Type B pancreatic cell (in vitro differentiated cells): ENCODE measurements at regions not wholly inside any gene's neighbourhood (a gene's known extent, or its start where the extent isn't known, plus 50 kb on each side); places are given as distances from the start of the nearest gene placed in this dataset.

ENCODE experiments used
- DNase-seq: peaks from one replicate; pipeline ENCODE4 v3.0.0; 2021; ENCODE audit warnings: mixed read lengths; ENCODE audit not compliant: unreplicated experiment; ENCODE audit errors: extremely low spot score
- H3K27ac Mint-ChIP-seq: 2 replicates; pipeline ENCODE4 v1.8.0; 2021; ENCODE audit warnings: mild to moderate bottlenecking, mixed read lengths
- H3K27me3 Mint-ChIP-seq: 2 replicates; pipeline ENCODE4 v1.8.0; 2021; ENCODE audit warnings: mixed read lengths
- H3K36me3 Mint-ChIP-seq: 2 replicates; pipeline ENCODE4 v1.8.0; 2021; ENCODE audit warnings: mixed read lengths
- H3K4me1 Mint-ChIP-seq: one replicate; pipeline ENCODE4 v1.8.0; 2021; ENCODE audit warnings: mixed read lengths; ENCODE audit not compliant: unreplicated experiment
- H3K4me3 Mint-ChIP-seq: 2 replicates; pipeline ENCODE4 v1.8.0; 2021; ENCODE audit warnings: mild to moderate bottlenecking, mixed read lengths
- H3K9me3 Mint-ChIP-seq: 2 replicates; pipeline ENCODE4 v1.8.0; 2021; ENCODE audit warnings: mixed read lengths
- TF ChIP-seq, protein P1 (sequence below): fragments of 200-600 bp; sonication (generic); conservative IDR thresholded peaks from 2 replicates; pipeline ENCODE4 v1.5.0; 2021; ENCODE audit warnings: antibody characterized with exemption, mild to moderate bottlenecking

DNA sequence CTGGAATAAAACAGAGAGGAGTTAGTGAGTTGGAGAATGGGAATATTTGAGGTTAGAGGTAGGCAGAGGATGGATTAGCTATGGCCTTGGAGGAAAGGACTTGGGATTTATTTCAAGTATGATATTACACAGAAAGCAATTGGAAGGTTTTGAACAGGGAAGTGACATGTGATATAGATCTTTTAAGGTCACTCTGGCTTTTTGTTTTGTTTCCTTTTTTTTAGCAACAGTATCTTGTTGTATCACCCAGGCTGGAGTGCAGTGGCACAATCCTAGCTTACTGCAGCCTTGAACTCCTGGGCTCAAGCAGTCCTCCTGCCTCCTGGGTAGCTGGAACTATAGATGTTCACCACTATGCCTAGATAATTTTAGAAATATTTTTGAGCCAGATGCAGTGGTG is 190.3 kb downstream of the UTRN start:
- Mint-ChIP-seq H3K9me3 (no peaks in the 10 kb centered on the region), H3K27me3 (no peaks in the 10 kb centered on the region), H3K36me3 (peaks cover 34% of the 10 kb centered on the region), H3K27ac (no peak overlapping the region), H3K4me1 (no peaks in the 10 kb centered on the region), H3K4me3 (no peak overlapping the region)
- no peak for DNase-seq
- TF ChIP-seq, protein P1, sequence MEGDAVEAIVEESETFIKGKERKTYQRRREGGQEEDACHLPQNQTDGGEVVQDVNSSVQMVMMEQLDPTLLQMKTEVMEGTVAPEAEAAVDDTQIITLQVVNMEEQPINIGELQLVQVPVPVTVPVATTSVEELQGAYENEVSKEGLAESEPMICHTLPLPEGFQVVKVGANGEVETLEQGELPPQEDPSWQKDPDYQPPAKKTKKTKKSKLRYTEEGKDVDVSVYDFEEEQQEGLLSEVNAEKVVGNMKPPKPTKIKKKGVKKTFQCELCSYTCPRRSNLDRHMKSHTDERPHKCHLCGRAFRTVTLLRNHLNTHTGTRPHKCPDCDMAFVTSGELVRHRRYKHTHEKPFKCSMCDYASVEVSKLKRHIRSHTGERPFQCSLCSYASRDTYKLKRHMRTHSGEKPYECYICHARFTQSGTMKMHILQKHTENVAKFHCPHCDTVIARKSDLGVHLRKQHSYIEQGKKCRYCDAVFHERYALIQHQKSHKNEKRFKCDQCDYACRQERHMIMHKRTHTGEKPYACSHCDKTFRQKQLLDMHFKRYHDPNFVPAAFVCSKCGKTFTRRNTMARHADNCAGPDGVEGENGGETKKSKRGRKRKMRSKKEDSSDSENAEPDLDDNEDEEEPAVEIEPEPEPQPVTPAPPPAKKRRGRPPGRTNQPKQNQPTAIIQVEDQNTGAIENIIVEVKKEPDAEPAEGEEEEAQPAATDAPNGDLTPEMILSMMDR: no peak

DNA sequence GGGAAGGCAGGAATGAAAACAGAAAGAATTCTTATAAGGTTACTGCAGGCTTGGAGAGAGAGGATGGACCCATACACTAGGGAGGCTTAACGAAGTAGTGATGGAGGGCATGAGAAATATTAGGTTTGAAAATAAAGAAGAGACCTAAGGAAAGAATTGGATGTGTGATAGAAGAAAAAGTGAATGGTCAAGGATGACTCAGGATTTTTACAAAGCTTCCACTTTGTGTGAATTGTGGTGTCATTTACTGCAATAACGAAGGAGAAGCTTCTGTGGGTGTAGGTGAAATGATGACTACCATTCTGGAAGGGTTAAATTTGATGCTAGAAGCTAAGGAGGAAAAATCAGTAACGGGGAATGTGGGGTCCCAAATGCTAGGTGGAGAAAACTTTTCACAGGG is 191.2 kb downstream of the UTRN start:
- TF ChIP-seq, protein P1: no peak
- H3K36me3 Mint-ChIP-seq: peaks cover 33% of the 10 kb centered on the region
- no peak overlapping the region for H3K27ac Mint-ChIP-seq
- H3K4me1 Mint-ChIP-seq: no peaks in the 10 kb centered on the region
- H3K27me3 Mint-ChIP-seq: no peaks in the 10 kb centered on the region
- DNase-seq: no peak
- no peak overlapping the region for H3K4me3 Mint-ChIP-seq
- no peaks in the 10 kb centered on the region for H3K9me3 Mint-ChIP-seq

DNA sequence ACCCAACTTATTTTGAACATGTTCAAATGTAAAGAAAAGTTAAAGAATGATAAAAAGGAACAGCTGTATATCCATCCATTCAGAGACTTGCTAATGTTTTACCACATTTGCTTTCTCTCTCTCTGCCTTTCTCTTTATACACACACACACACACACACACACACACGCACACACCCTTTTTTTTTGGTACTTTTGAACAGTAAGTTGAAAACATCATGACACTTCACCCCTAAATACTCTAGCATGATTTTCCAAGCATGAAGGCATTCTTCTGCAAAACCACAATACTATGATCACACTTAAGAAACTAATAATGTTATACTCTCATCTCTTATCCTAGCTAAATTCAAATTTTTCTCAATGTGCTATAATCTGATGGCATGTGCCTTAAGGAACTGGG is 192.3 kb downstream of the UTRN start:
- no peak for DNase-seq
- no peaks in the 10 kb centered on the region for H3K4me1 Mint-ChIP-seq
- H3K9me3 Mint-ChIP-seq: no peaks in the 10 kb centered on the region
- H3K27me3 Mint-ChIP-seq: no peaks in the 10 kb centered on the region
- peaks cover 26% of the 10 kb centered on the region for H3K36me3 Mint-ChIP-seq
- no peak overlapping the region for H3K27ac Mint-ChIP-seq
- H3K4me3 Mint-ChIP-seq: no peak overlapping the region
- TF ChIP-seq, protein P1: no peak

- Mint-ChIP-seq H3K4me3 (no peak overlapping the region), H3K4me1 (no peaks in the 10 kb centered on the region), H3K9me3 (no peaks in the 10 kb centered on the region), H3K27ac (no peak overlapping the region), H3K27me3 (no peaks in the 10 kb centered on the region), H3K36me3 (peaks cover 26% of the 10 kb centered on the region)
- no peak for DNase-seq
- TF ChIP-seq, protein P1: no peak
Measured at GRCh38 chr6:144477856-144478255, 192.7 kb downstream of the UTRN start.

DNA sequence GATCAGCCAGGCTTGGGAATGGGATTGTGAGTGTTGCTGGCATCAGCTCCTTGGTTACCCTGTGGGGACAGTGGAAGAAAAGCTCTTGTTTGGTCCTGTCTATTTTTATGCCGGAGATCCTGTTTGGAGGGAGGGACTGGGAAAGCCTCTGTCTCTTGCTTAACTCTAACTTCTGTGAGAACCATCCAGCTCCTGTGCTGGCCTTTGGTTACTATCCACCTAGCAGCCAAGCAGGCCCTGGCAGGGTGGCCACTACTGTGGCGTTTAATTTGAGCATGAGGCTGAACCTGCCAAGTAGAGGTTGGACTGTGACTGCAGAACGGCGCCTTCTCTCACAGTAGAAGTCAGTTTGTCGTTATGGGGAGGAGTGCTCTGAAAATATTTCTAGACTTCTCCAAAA is 193.3 kb downstream of the UTRN start:
- H3K4me1 Mint-ChIP-seq: no peaks in the 10 kb centered on the region
- H3K4me3 Mint-ChIP-seq: no peak overlapping the region
- peaks cover 24% of the 10 kb centered on the region for H3K36me3 Mint-ChIP-seq

More for the DNA sequence above, 193.3 kb downstream of the UTRN start:
- no peaks in the 10 kb centered on the region for H3K9me3 Mint-ChIP-seq
- no peak for DNase-seq
- TF ChIP-seq, protein P1: no peak
- H3K27ac Mint-ChIP-seq: no peak overlapping the region
- H3K27me3 Mint-ChIP-seq: no peaks in the 10 kb centered on the region
